NB4 (cell line): ENCODE measurements at regions not wholly inside any gene's neighbourhood (a gene's known extent, or its start where the extent isn't known, plus 50 kb on each side); places are given as distances from the start of the nearest gene placed in this dataset.

ENCODE experiments used
- TF ChIP-seq, protein P1 (sequence below): IDR thresholded peaks from one replicate; pipeline ENCODE4 v1.5.1; 2012; ENCODE audit warnings: low read depth, low read length
- TF ChIP-seq, protein P2 (sequence below): IDR thresholded peaks from 2 replicates; pipeline ENCODE4 v1.6.1; 2011; ENCODE audit warnings: low read depth, low read length

DNA sequence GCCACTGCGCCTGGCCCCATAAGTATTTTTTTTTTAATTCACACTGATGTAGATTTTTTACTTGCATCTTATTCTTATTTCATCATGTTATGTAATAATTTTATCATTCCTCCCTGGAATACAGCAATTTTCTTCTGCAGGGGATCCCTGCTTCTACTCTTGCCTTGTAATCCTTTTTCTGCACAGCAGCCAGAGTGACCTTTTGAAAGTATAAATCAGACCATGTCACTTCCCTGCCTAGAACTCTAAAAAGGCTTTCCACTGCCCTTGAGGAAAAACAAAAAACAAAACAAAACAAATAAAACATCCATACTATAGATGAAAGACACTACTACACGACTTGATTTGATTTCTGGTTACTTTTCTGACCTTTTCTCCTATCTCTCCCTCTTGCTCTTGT is 1334.7 kb downstream of the REEP3 start:
- TF ChIP-seq, protein P1, sequence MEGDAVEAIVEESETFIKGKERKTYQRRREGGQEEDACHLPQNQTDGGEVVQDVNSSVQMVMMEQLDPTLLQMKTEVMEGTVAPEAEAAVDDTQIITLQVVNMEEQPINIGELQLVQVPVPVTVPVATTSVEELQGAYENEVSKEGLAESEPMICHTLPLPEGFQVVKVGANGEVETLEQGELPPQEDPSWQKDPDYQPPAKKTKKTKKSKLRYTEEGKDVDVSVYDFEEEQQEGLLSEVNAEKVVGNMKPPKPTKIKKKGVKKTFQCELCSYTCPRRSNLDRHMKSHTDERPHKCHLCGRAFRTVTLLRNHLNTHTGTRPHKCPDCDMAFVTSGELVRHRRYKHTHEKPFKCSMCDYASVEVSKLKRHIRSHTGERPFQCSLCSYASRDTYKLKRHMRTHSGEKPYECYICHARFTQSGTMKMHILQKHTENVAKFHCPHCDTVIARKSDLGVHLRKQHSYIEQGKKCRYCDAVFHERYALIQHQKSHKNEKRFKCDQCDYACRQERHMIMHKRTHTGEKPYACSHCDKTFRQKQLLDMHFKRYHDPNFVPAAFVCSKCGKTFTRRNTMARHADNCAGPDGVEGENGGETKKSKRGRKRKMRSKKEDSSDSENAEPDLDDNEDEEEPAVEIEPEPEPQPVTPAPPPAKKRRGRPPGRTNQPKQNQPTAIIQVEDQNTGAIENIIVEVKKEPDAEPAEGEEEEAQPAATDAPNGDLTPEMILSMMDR: no peak
- TF ChIP-seq, protein P2, sequence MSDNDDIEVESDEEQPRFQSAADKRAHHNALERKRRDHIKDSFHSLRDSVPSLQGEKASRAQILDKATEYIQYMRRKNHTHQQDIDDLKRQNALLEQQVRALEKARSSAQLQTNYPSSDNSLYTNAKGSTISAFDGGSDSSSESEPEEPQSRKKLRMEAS: no peak
